Motor neuron (in vitro differentiated cells): ENCODE measurements at regions not wholly inside any gene's neighbourhood (a gene's known extent, or its start where the extent isn't known, plus 50 kb on each side); places are given as distances from the start of the nearest gene placed in this dataset.

ENCODE experiments used
- ATAC-seq, 8 experiments: fragments of 200-7000 bp; cut with Tn5 transposase; replicated peaks in 6 of 8; 2 replicates each; pipeline ENCODE4 v1.8.0; 2021; ENCODE audit warnings: mild to moderate bottlenecking in 8 of 8, moderate library complexity in 8 of 8
- H3K27ac ChIP-seq, 2 donors: fragments of 250-450 bp; sonication (Bioruptor Pico); 2 replicates each; pipeline ENCODE4 v1.9.0; 2021; ENCODE audit warnings: antibody characterized with exemption in 2 of 2, mild to moderate bottlenecking in 2 of 2, moderate library complexity in 1 of 2
- H3K4me1 ChIP-seq, 2 donors: fragments of 250-450 bp; sonication (Bioruptor Pico); replicated peaks in 1 of 2; 2 replicates each; pipeline ENCODE4 v1.6.1; 2021; ENCODE audit warnings: antibody characterized with exemption in 2 of 2, mild to moderate bottlenecking in 2 of 2, moderate library complexity in 1 of 2
- H3K4me3 ChIP-seq, 5 donors: fragments of 250-450 bp; sonication (Bioruptor Pico); 2 replicates each; pipeline ENCODE4 v1.9.0; 2021; ENCODE audit warnings: antibody characterized with exemption in 5 of 5, mild to moderate bottlenecking in 5 of 5, moderate library complexity in 4 of 5
- WGBS, 10 experiments: fragments of 450-650 bp; shearing (Covaris generic); methylation state at CpG; one replicate each; pipeline ENCODE4 v1.0.0; 2022; 5-methylcytosine and 5-hydroxymethylcytosine counted together
- in situ Hi-C, 9 experiments: fragments of 400-800 bp; cut with MboI; loops; one replicate each; pipeline ENCODE4 v1.15.0; 2021; ENCODE audit warnings: low sequenced_read_pairs in 9 of 9, low pct_unique_long_range_greater_than_20kb in 2 of 9; ENCODE audit not compliant: unreplicated experiment in 9 of 9

- Histone ChIP-seq H3K27ac (no peak overlapping the region), H3K4me1 (peaks cover 0 to 3% of the 10 kb centered on the region in 2 donors), H3K4me3 (no peak overlapping the region)
- in situ Hi-C loops = no loop called here
- no peak for ATAC-seq
- WGBS, 10 experiments = 20 to 100% (median 87%) methylated on average over 1 to 2 of the region's 2 CpGs
Observed at GRCh38 chr1:168390271-168390670, 109.6 kb downstream of the TBX19 start.

- ATAC-seq = no peak
- Histone ChIP-seq H3K4me1 (peaks cover 0 to under 1% of the 10 kb centered on the region in 2 donors), H3K4me3 (no peak overlapping the region), H3K27ac (no peak overlapping the region)
- WGBS, 10 experiments = 0 to 100% (median 56%) methylated on average over 1 to 5 of the region's 5 CpGs; no CpG with 5 or more reads in 2 of the 10 experiments
- in situ Hi-C loops = no loop called here
Observed at GRCh38 chr1:168387781-168388760, 107.4 kb downstream of the TBX19 start.

GRCh38 chr1:168386949-168387586 is 106.4 kb downstream of the TBX19 start:
- in situ Hi-C loops = no loop called here
- WGBS, 10 experiments = 17 to 85% (median 63%) methylated on average over 5 to 23 of the region's 25 CpGs; no CpG with 5 or more reads in 2 of the 10 experiments
- Histone ChIP-seq H3K4me3 (no peak overlapping the region), H3K27ac (no peak overlapping the region), H3K4me1 (no peaks in the 10 kb centered on the region)
- peak in 7 of 8 experiments; percentile 36 to 85 (median 74) for ATAC-seq

- ATAC-seq = no peak
- Histone ChIP-seq H3K4me1 (no peaks in the 10 kb centered on the region), H3K27ac (no peak overlapping the region), H3K4me3 (no peak overlapping the region)
- in situ Hi-C loops = no loop called here
- 51 to 100% (median 90%) methylated on average over 1 to 2 of the region's 2 CpGs; no CpG with 5 or more reads in 2 of the 10 experiments for WGBS, 10 experiments
Observed at GRCh38 chr1:168386492-168386891, 105.8 kb downstream of the TBX19 start.

- H3K4me1 ChIP-seq = peaks cover 0 to 5% of the 10 kb centered on the region in 2 donors
- no peak overlapping the region for H3K4me3 ChIP-seq
- no peak for ATAC-seq
- in situ Hi-C loops = no loop called here
- no peak overlapping the region for H3K27ac ChIP-seq
Observed at GRCh38 chr1:168381850-168382249, 101.2 kb downstream of the TBX19 start.

- ATAC-seq = no peak
- Histone ChIP-seq H3K4me1 (peaks cover 0 to 5% of the 10 kb centered on the region in 2 donors), H3K4me3 (no peak overlapping the region), H3K27ac (no peak overlapping the region)
- in situ Hi-C loops = no loop called here
- 20 to 100% (median 53%) methylated on average over 1 to 2 of the region's 2 CpGs; no CpG with 5 or more reads in 1 of the 10 experiments for WGBS, 10 experiments
Observed at GRCh38 chr1:168380945-168381344, 100.3 kb downstream of the TBX19 start.

GRCh38 chr1:168379104-168379860 is 98.6 kb downstream of the TBX19 start:
- ATAC-seq = no peak
- no peak overlapping the region for H3K4me3 ChIP-seq

GRCh38 chr1:168375566-168376300 is 95.1 kb downstream of the TBX19 start:
- Histone ChIP-seq H3K4me1 (peaks cover 0 to 5% of the 10 kb centered on the region in 2 donors), H3K27ac (no peak overlapping the region), H3K4me3 (no peak overlapping the region)
- in situ Hi-C loops = no loop called here
- ATAC-seq = no peak
- WGBS, 10 experiments = 53 to 100% (median 87%) methylated on average over 1 to 5 of the region's 5 CpGs; no CpG with 5 or more reads in 2 of the 10 experiments

More at GRCh38 chr1:168379104-168379860, 98.6 kb downstream of the TBX19 start:
- no peak overlapping the region for H3K27ac ChIP-seq
- peaks cover 0 to 5% of the 10 kb centered on the region in 2 donors for H3K4me1 ChIP-seq
- in situ Hi-C loops = no loop called here
- WGBS, 10 experiments = 58 to 91% (median 80%) methylated on average over 1 to 8 of the region's 8 CpGs; no CpG with 5 or more reads in 1 of the 10 experiments

GRCh38 chr1:168374566-168374965 is 93.9 kb downstream of the TBX19 start:
- Histone ChIP-seq H3K27ac (no peak overlapping the region), H3K4me1 (peaks cover 0 to 5% of the 10 kb centered on the region in 2 donors), H3K4me3 (no peak overlapping the region)
- ATAC-seq = no peak
- in situ Hi-C loops = no loop called here
- WGBS, 10 experiments = 0 to 100% (median 100%) methylated on average over 1 to 3 of the region's 3 CpGs; no CpG with 5 or more reads in 2 of the 10 experiments

GRCh38 chr1:168373869-168374268 is 93.2 kb downstream of the TBX19 start:
- no peak overlapping the region for H3K4me3 ChIP-seq
- ATAC-seq = no peak
- H3K4me1 ChIP-seq = peaks cover 0 to 5% of the 10 kb centered on the region in 2 donors
- in situ Hi-C loops = no loop called here
- 56 to 94% (median 86%) methylated on average over 1 to 5 of the region's 5 CpGs; no CpG with 5 or more reads in 2 of the 10 experiments for WGBS, 10 experiments
- no peak overlapping the region for H3K27ac ChIP-seq

GRCh38 chr1:168372861-168373371 is 92.2 kb downstream of the TBX19 start:
- in situ Hi-C loops = no loop called here
- Histone ChIP-seq H3K4me3 (no peak overlapping the region), H3K4me1 (peaks cover 0 to 3% of the 10 kb centered on the region in 2 donors), H3K27ac (no peak overlapping the region)
- 50 to 100% (median 97%) methylated on average over 1 to 6 of the region's 7 CpGs; no CpG with 5 or more reads in 2 of the 10 experiments for WGBS, 10 experiments
- ATAC-seq = peak in 1 of 8 experiments; percentile 21

- no peak overlapping the region for H3K4me3 ChIP-seq
- H3K27ac ChIP-seq = no peak overlapping the region
- in situ Hi-C loops = no loop called here
- WGBS, 10 experiments = 29 to 88% (median 55%) methylated on average over 1 to 4 of the region's 4 CpGs; no CpG with 5 or more reads in 2 of the 10 experiments
- ATAC-seq = peak in 1 of 8 experiments; percentile 43
- no peaks in the 10 kb centered on the region for H3K4me1 ChIP-seq
Observed at GRCh38 chr1:168372307-168372706, 91.6 kb downstream of the TBX19 start.
